GM23248 (cell line): ENCODE measurements at regions not wholly inside any gene's neighbourhood (a gene's known extent, or its start where the extent isn't known, plus 50 kb on each side); places are given as distances from the start of the nearest gene placed in this dataset.
A peak's percentile ranks its signal among the peaks of the same experiment; 100 is the strongest.

Experiments
- DNase-seq: peaks from one replicate; pipeline ENCODE4 v3.0.0-alpha.2; 2015
- H2AFZ ChIP-seq: fragments of 200-600 bp; sonication (generic); 2 replicates; pipeline ENCODE4 v1.6.1; 2016; ENCODE audit warnings: antibody characterized with exemption
- H3F3A ChIP-seq: fragments of 200-600 bp; sonication (generic); 2 replicates; pipeline ENCODE4 v1.6.1; 2016; ENCODE audit warnings: mild to moderate bottlenecking, antibody characterized with exemption, mixed run types; ENCODE audit not compliant: insufficient read depth
- H3K27ac ChIP-seq: fragments of 200-600 bp; sonication (generic); 2 replicates; pipeline ENCODE4 v1.5.1; 2016; ENCODE audit warnings: mild to moderate bottlenecking
- H3K27me3 ChIP-seq: fragments of 200-600 bp; sonication (generic); replicated peaks from 2 replicates; pipeline ENCODE4 v1.6.1; 2016; ENCODE audit warnings: mild to moderate bottlenecking; ENCODE audit not compliant: insufficient read depth
- H3K36me3 ChIP-seq: fragments of 200-600 bp; sonication (generic); 2 replicates; pipeline ENCODE4 v1.6.1; 2016; ENCODE audit warnings: low read depth, mild to moderate bottlenecking
- H3K4me1 ChIP-seq: fragments of 200-600 bp; sonication (generic); 2 replicates; pipeline ENCODE4 v1.6.1; 2016; ENCODE audit warnings: mild to moderate bottlenecking; ENCODE audit not compliant: insufficient read depth
- H3K4me2 ChIP-seq: fragments of 200-600 bp; sonication (generic); one replicate; pipeline ENCODE4 v1.6.1; 2016; ENCODE audit warnings: mild to moderate bottlenecking; ENCODE audit not compliant: unreplicated experiment
- H3K4me3 ChIP-seq: fragments of 200-600 bp; sonication (generic); 2 replicates; pipeline ENCODE4 v1.5.1; 2016; ENCODE audit warnings: mild to moderate bottlenecking
- H3K79me2 ChIP-seq: fragments of 200-600 bp; sonication (generic); 2 replicates; pipeline ENCODE4 v1.6.1; 2016; ENCODE audit warnings: mild to moderate bottlenecking; ENCODE audit not compliant: insufficient read depth
- H3K9ac ChIP-seq: fragments of 200-600 bp; sonication (generic); 2 replicates; pipeline ENCODE4 v1.6.1; 2016; ENCODE audit warnings: mild to moderate bottlenecking
- H3K9me2 ChIP-seq: fragments of 200-600 bp; sonication (generic); 2 replicates; pipeline ENCODE4 v1.6.1; 2016; ENCODE audit warnings: mixed run types, mild to moderate bottlenecking, moderate library complexity; ENCODE audit not compliant: insufficient read depth
- H3K9me3 ChIP-seq: fragments of 200-600 bp; sonication (generic); one replicate; pipeline ENCODE4 v1.6.1; 2017; ENCODE audit warnings: low read depth
- H4K20me1 ChIP-seq: fragments of 200-600 bp; sonication (generic); 2 replicates; pipeline ENCODE4 v1.6.0; 2016; ENCODE audit not compliant: insufficient read depth
- EZH2 ChIP-seq: fragments of 200-600 bp; sonication (generic); IDR thresholded peaks from 2 replicates; pipeline ENCODE4 v1.6.1; 2018; ENCODE audit warnings: antibody characterized with exemption, mild to moderate bottlenecking; ENCODE audit not compliant: insufficient read depth, poor library complexity, severe bottlenecking
- EZH2phosphoT487 ChIP-seq: fragments of 200-600 bp; sonication (generic); IDR thresholded peaks from 2 replicates; pipeline ENCODE4 v1.6.1; 2018; ENCODE audit warnings: antibody characterized with exemption, moderate library complexity, mild to moderate bottlenecking, low read depth; ENCODE audit not compliant: insufficient read depth
- WGBS, 2 experiments: methylation state at CpG; one replicate each; pipeline ENCODE4 v1.1.6; 2015 to 2017; ENCODE audit warnings: low lambda C conversion rate in 2 of 2, low coverage in 1 of 2; ENCODE audit errors: missing lambda C conversion rate in 2 of 2; 5-methylcytosine and 5-hydroxymethylcytosine counted together
- in situ Hi-C: fragments of 300-500 bp; cut with MboI; formaldehyde crosslinking; loops from 2 replicates; pipeline ENCODE4 v1.15.0; 2020

DNA sequence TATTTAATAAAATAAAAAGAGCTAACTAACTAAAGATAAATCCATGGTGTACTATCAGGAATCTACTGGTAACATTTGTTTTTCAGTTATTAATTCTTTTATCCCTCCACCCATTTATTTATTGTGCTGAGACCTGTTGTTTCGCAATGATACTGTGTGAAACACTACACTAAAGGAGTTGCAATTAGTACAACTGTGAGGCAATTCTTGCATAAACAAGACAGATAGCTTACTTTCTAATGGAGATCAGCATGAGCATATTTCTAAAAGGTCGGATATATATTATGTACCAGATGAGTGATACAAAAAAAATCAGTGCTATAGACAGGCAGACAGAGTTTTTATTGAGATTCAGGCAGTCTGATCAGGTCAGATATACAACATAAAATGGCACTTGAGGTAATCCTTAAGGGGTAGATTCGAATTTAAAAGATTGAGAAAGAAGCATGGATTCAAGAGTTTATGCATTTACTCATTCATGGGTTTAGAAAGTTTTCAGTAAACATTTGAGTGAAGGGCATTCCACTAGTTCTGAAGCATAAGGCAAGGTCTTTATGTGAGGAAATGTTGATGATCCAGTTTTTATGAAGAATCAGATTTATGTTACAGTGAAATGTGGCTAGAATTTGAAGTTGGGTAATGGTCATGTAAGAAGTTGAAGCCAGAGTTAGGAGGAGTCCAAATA is 147.6 kb downstream of the POLR1F start:
- peak; percentile 48 for DNase-seq
- H3K9ac ChIP-seq, result no peak overlapping the region
- no peaks in the 10 kb centered on the region for H4K20me1 ChIP-seq
- H3K9me3 ChIP-seq, result no peaks in the 10 kb centered on the region
- peaks cover 29% of the 10 kb centered on the region for H3F3A ChIP-seq
- in situ Hi-C loops, result no loop called here
- no peak overlapping the region for H3K27ac ChIP-seq
- H3K9me2 ChIP-seq, result no peaks in the 10 kb centered on the region
- H2AFZ ChIP-seq, result no peak overlapping the region
- H3K79me2 ChIP-seq, result no peaks in the 10 kb centered on the region
- H3K4me3 ChIP-seq, result no peak overlapping the region
- peaks cover 30% of the 10 kb centered on the region for H3K4me1 ChIP-seq
- no peaks in the 10 kb centered on the region for H3K36me3 ChIP-seq
- no peak overlapping the region for H3K4me2 ChIP-seq
- no peaks in the 10 kb centered on the region for H3K27me3 ChIP-seq
- WGBS, 2 experiments, result 66 to 68% methylated on average over 3 of the region's 3 CpGs
- TF ChIP-seq EZH2phosphoT487, result no peak
- TF ChIP-seq EZH2, result no peak

DNA sequence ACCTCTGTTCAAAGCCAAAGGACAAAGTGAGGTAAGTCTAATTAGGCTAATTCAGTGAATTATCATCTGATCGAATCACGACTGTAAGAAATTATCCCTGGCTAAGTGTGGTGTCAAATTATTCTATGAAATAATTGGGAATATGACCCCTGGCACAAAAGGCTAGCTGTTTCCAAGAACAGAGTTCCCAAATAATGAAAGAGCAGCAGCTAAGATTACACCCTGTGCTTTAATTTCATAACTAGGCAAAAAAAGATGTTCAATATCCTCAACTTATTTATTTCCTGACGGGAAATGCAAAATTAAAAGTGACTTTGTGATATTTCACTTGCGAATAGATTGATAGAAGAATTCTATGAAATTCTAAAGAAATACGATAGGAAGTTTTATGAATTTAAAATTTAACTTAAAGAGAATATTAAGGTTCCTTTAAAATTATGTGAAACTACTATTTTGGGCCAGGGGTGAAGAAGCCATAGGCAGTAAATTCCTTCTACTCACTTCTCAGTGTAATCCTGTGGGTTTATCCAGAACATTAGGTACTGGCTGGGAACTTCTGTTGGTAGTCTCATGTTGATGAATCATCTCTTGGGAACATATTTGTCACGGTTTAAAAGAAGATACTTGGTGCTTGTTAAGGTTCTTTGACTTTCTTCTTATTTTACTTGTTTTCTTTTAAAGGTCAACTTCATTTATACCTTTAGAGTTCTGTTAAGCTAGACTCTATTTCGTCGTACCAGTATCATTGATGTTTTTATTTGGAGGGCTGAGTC is 148.5 kb downstream of the POLR1F start:
- no peak overlapping the region for H3K4me3 ChIP-seq
- WGBS, 2 experiments, result 35 to 37% methylated on average over 8 of the region's 8 CpGs
- TF ChIP-seq EZH2 (no peak), EZH2phosphoT487 (no peak)
- H3K4me1 ChIP-seq, result peaks cover 30% of the 10 kb centered on the region
- H3K4me2 ChIP-seq, result peak overlapping the region; percentile 29
- no peak overlapping the region for H2AFZ ChIP-seq
- H3K9ac ChIP-seq, result no peak overlapping the region
- peaks cover 29% of the 10 kb centered on the region for H3F3A ChIP-seq
- H3K9me2 ChIP-seq, result no peaks in the 10 kb centered on the region
- peak; percentile 84 for DNase-seq
- in situ Hi-C loops, result no loop called here
- no peaks in the 10 kb centered on the region for H3K79me2 ChIP-seq
- no peaks in the 10 kb centered on the region for H3K27me3 ChIP-seq
- H3K27ac ChIP-seq, result 0 out of 2 replicates have a peak overlapping the region, but pooled peaks have one; percentile 3
- no peaks in the 10 kb centered on the region for H3K9me3 ChIP-seq
- H4K20me1 ChIP-seq, result no peaks in the 10 kb centered on the region
- no peaks in the 10 kb centered on the region for H3K36me3 ChIP-seq

DNA sequence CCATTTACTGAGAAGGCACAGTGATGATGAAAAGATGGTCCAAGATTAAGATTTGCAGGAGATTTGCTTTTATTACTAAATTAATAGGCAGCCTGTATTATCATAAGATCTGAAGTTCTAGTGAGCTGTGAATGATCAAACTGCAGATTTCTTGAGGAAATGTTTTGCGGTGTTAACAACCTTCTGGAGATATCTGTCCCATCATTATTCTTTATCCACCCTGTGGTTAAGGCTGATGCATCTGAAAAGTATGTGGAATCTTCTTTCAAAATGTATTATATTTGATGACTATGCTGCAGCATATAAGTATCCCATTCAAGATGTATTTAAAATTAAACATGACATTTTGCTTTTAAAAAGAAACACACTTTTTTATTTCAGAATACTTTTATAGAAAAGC is 150.3 kb downstream of the POLR1F start:
- TF ChIP-seq EZH2phosphoT487 (peak; percentile 92), EZH2 (no peak)
- no peak overlapping the region for H3K27ac ChIP-seq
- 21 to 22% methylated on average over 1 of the region's 1 CpG for WGBS, 2 experiments
- peaks cover 30% of the 10 kb centered on the region for H3K4me1 ChIP-seq
- no peaks in the 10 kb centered on the region for H3K36me3 ChIP-seq
- H3K27me3 ChIP-seq, result no peaks in the 10 kb centered on the region
- H3K4me2 ChIP-seq, result peak overlapping the region; percentile 7
- no peaks in the 10 kb centered on the region for H3K79me2 ChIP-seq
- no peak overlapping the region for H3K9ac ChIP-seq
- peaks cover 29% of the 10 kb centered on the region for H3F3A ChIP-seq
- H3K9me2 ChIP-seq, result no peaks in the 10 kb centered on the region
- H3K9me3 ChIP-seq, result no peaks in the 10 kb centered on the region
- no peaks in the 10 kb centered on the region for H4K20me1 ChIP-seq
- H2AFZ ChIP-seq, result no peak overlapping the region
- in situ Hi-C loops, result no loop called here
- peak; percentile 64 for DNase-seq
- H3K4me3 ChIP-seq, result no peak overlapping the region

DNA sequence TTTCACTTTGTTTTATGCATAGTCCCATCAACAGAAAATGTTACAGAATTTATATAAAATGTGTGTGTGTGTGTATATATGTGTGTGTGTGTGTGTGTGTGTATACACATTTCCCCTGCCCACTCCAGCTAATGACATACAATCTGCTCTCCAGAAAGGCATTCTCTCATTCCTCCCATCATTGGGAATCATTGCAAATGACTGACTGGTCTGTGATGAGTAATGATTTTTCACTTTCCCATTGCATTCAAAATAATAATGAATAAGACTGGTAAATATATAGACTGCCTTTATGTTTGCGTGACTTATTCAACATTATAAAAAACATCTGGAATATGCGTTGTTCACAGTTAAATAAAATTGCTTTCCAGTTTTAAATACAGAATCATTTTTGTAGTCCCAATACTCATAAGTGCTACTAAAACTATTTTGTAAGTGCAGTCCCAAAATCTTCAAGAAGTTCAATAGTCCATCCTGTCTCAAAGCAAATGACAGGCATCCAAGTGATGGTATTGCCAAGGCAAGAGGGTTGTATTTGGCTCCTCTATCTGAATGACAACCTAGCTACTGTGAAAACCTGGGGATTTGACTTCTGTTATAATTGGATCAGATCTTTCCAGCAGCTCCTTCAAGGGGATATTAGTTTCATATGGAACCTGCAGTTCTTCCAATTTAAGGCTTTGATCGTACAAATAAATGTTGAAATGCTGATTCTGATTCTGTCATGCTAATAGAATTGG is 150.9 kb downstream of the POLR1F start:
- in situ Hi-C loops, result no loop called here

More for the DNA sequence above, 150.9 kb downstream of the POLR1F start:
- no peak overlapping the region for H3K4me3 ChIP-seq
- no peaks in the 10 kb centered on the region for H3K79me2 ChIP-seq
- peaks cover 29% of the 10 kb centered on the region for H3F3A ChIP-seq
- H2AFZ ChIP-seq, result no peak overlapping the region
- H3K4me2 ChIP-seq, result peak overlapping the region; percentile 7
- no peak overlapping the region for H3K27ac ChIP-seq
- WGBS, 2 experiments, result 76 to 78% methylated on average over 3 of the region's 3 CpGs
- H3K36me3 ChIP-seq, result no peaks in the 10 kb centered on the region
- H3K4me1 ChIP-seq, result peaks cover 30% of the 10 kb centered on the region
- no peaks in the 10 kb centered on the region for H3K9me2 ChIP-seq
- H3K27me3 ChIP-seq, result no peaks in the 10 kb centered on the region
- H4K20me1 ChIP-seq, result no peaks in the 10 kb centered on the region
- TF ChIP-seq EZH2phosphoT487 (no peak), EZH2 (no peak)
- no peak overlapping the region for H3K9ac ChIP-seq
- H3K9me3 ChIP-seq, result no peaks in the 10 kb centered on the region
- peak; percentile 10 for DNase-seq
